AG09319 (cell line): ENCODE measurements at regions not wholly inside any gene's neighbourhood (a gene's known extent, or its start where the extent isn't known, plus 50 kb on each side); places are given as distances from the start of the nearest gene placed in this dataset.

Experiments
- DNase-seq: peaks from one replicate; pipeline ENCODE4 v3.0.0-alpha.2; 2010; ENCODE audit warnings: low read depth; ENCODE audit errors: extremely low read depth
- CTCF ChIP-seq: IDR thresholded peaks from 2 replicates; pipeline ENCODE4 v1.5.1; 2011; ENCODE audit warnings: low read depth, mild to moderate bottlenecking, inconsistent platforms, low read length, moderate library complexity

- no peak for TF ChIP-seq CTCF
- DNase-seq: no peak
Observed at GRCh38 chr5:105530716-105531261, 1968.2 kb upstream of the NUDT12 start.

GRCh38 chr5:105529851-105530250 lies 1967.3 kb upstream of the NUDT12 start:
- no peak for DNase-seq
- no peak for TF ChIP-seq CTCF

- DNase-seq: no peak
- TF ChIP-seq CTCF: no peak
Observed at GRCh38 chr5:105508519-105508918, 1945.9 kb upstream of the NUDT12 start.

GRCh38 chr5:105506692-105507277 lies 1944.2 kb upstream of the NUDT12 start:
- no peak for TF ChIP-seq CTCF

GRCh38 chr5:105503950-105504349 lies 1941.4 kb upstream of the NUDT12 start:
- no peak for DNase-seq
- TF ChIP-seq CTCF: no peak

More at GRCh38 chr5:105506692-105507277, 1944.2 kb upstream of the NUDT12 start:
- DNase-seq: no peak

GRCh38 chr5:105501315-105501714 lies 1938.7 kb upstream of the NUDT12 start:
- TF ChIP-seq CTCF: no peak
- DNase-seq: no peak

- TF ChIP-seq CTCF: no peak
Observed at GRCh38 chr5:105475401-105475800, 1912.8 kb upstream of the NUDT12 start.

More at GRCh38 chr5:105475401-105475800, 1912.8 kb upstream of the NUDT12 start:
- DNase-seq: no peak
